Uterus (tissue), 2 donors: ENCODE measurements at regions not wholly inside any gene's neighbourhood (a gene's known extent, or its start where the extent isn't known, plus 50 kb on each side); places are given as distances from the start of the nearest gene placed in this dataset.

Experiments
- POLR2A ChIP-seq, 2 donors: fragments of 450-650 bp; IDR thresholded peaks; one replicate each; pipeline ENCODE4 v1.6.1; 2016; ENCODE audit warnings: antibody characterized with exemption in 2 of 2, mild to moderate bottlenecking in 1 of 2, moderate library complexity in 1 of 2
- TF ChIP-seq, protein P1 (sequence below), 4 experiments: fragments of 200-600 bp in 2 of 4; fragments of 450-650 bp in 2 of 4; sonication (generic) in 2 of 4; IDR thresholded peaks; one replicate each; pipeline ENCODE4 v1.5.1; 2016 to 2019; ENCODE audit warnings: antibody characterized with exemption in 4 of 4, mild to moderate bottlenecking in 2 of 4, moderate library complexity in 1 of 4

GRCh38 chr5:103411711-103412110 lies 150.9 kb downstream of the NUDT12 start:
- no peak for TF ChIP-seq POLR2A (IDR thresholded peaks at IDR 0.05)
- TF ChIP-seq, protein P1, sequence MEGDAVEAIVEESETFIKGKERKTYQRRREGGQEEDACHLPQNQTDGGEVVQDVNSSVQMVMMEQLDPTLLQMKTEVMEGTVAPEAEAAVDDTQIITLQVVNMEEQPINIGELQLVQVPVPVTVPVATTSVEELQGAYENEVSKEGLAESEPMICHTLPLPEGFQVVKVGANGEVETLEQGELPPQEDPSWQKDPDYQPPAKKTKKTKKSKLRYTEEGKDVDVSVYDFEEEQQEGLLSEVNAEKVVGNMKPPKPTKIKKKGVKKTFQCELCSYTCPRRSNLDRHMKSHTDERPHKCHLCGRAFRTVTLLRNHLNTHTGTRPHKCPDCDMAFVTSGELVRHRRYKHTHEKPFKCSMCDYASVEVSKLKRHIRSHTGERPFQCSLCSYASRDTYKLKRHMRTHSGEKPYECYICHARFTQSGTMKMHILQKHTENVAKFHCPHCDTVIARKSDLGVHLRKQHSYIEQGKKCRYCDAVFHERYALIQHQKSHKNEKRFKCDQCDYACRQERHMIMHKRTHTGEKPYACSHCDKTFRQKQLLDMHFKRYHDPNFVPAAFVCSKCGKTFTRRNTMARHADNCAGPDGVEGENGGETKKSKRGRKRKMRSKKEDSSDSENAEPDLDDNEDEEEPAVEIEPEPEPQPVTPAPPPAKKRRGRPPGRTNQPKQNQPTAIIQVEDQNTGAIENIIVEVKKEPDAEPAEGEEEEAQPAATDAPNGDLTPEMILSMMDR (IDR thresholded peaks at IDR 0.05): no peak
